ENCODE measurements at regions not wholly inside any gene's neighbourhood (a gene's known extent, or its start where the extent isn't known, plus 50 kb on each side); places are given as distances from the start of the nearest gene placed in this dataset.

GRCh38 chr2:31707992-31708391 lies 127.3 kb upstream of the SRD5A2 start:
- Histone ChIP-seq H3K4me1 (ENCODE audit: insufficient read depth, insufficient read length) (no peaks in the 10 kb centered on the region), H3K9me3 (ENCODE audit: insufficient read depth, low read length) (no peaks in the 10 kb centered on the region), H3K9ac (ENCODE audit: insufficient read length, low read depth) (no peak overlapping the region), H3K36me3 (ENCODE audit: insufficient read depth, insufficient read length, low read length) (no peaks in the 10 kb centered on the region), H3K27me3 (ENCODE audit: insufficient read depth, insufficient read length) (no peaks in the 10 kb centered on the region), H3K4me3 (ENCODE audit: insufficient read length, low read depth) (no peak overlapping the region)
- TF ChIP-seq SUZ12 (IDR thresholded peaks at IDR 0.05; ENCODE audit: extremely low read depth, insufficient read depth, insufficient read length), result no peak
- TF ChIP-seq ZNF274 (IDR thresholded peaks at IDR 0.05; ENCODE audit: low read depth, low read length), result no peak
- no peak for TF ChIP-seq YY1 (IDR thresholded peaks at IDR 0.05; ENCODE audit: insufficient read depth, insufficient read length)
- DNase-seq (ENCODE audit: low read depth, low spot score), result no peak

GRCh38 chr2:31704561-31705212 lies 123.9 kb upstream of the SRD5A2 start:
- H3K4me3 ChIP-seq (ENCODE audit: insufficient read length, low read depth), result no peak overlapping the region
- H3K36me3 ChIP-seq (ENCODE audit: insufficient read depth, insufficient read length, low read length), result no peaks in the 10 kb centered on the region
- DNase-seq (ENCODE audit: low read depth, low spot score), result no peak
- TF ChIP-seq SUZ12 (IDR thresholded peaks at IDR 0.05; ENCODE audit: extremely low read depth, insufficient read depth, insufficient read length) (no peak), YY1 (IDR thresholded peaks at IDR 0.05; ENCODE audit: insufficient read depth, insufficient read length) (no peak), ZNF274 (IDR thresholded peaks at IDR 0.05; ENCODE audit: low read depth, low read length) (no peak)
- no peaks in the 10 kb centered on the region for H3K27me3 ChIP-seq (ENCODE audit: insufficient read depth, insufficient read length)
- no peaks in the 10 kb centered on the region for H3K4me1 ChIP-seq (ENCODE audit: insufficient read depth, insufficient read length)
- H3K9ac ChIP-seq (ENCODE audit: insufficient read length, low read depth), result no peak overlapping the region
- no peaks in the 10 kb centered on the region for H3K9me3 ChIP-seq (ENCODE audit: insufficient read depth, low read length)

- DNase-seq (ENCODE audit: low read depth, low spot score), result no peak
- Histone ChIP-seq H3K27me3 (ENCODE audit: insufficient read depth, insufficient read length) (no peaks in the 10 kb centered on the region), H3K4me1 (ENCODE audit: insufficient read depth, insufficient read length) (no peaks in the 10 kb centered on the region), H3K9me3 (ENCODE audit: insufficient read depth, low read length) (no peaks in the 10 kb centered on the region), H3K9ac (ENCODE audit: insufficient read length, low read depth) (no peak overlapping the region), H3K4me3 (ENCODE audit: insufficient read length, low read depth) (no peak overlapping the region), H3K36me3 (ENCODE audit: insufficient read depth, insufficient read length, low read length) (no peaks in the 10 kb centered on the region)
- no peak for TF ChIP-seq SUZ12 (IDR thresholded peaks at IDR 0.05; ENCODE audit: extremely low read depth, insufficient read depth, insufficient read length)
- no peak for TF ChIP-seq ZNF274 (IDR thresholded peaks at IDR 0.05; ENCODE audit: low read depth, low read length)
- no peak for TF ChIP-seq YY1 (IDR thresholded peaks at IDR 0.05; ENCODE audit: insufficient read depth, insufficient read length)
These were observed 122.5 kb upstream of the SRD5A2 start for GRCh38 chr2:31703253-31703652.

- H3K27me3 ChIP-seq (ENCODE audit: insufficient read depth, insufficient read length), result no peaks in the 10 kb centered on the region
- H3K4me3 ChIP-seq (ENCODE audit: insufficient read length, low read depth), result no peak overlapping the region
- DNase-seq (ENCODE audit: low read depth, low spot score), result no peak
- H3K36me3 ChIP-seq (ENCODE audit: insufficient read depth, insufficient read length, low read length), result no peaks in the 10 kb centered on the region
- no peaks in the 10 kb centered on the region for H3K4me1 ChIP-seq (ENCODE audit: insufficient read depth, insufficient read length)
- H3K9ac ChIP-seq (ENCODE audit: insufficient read length, low read depth), result no peak overlapping the region
- TF ChIP-seq ZNF274 (IDR thresholded peaks at IDR 0.05; ENCODE audit: low read depth, low read length) (no peak), SUZ12 (IDR thresholded peaks at IDR 0.05; ENCODE audit: extremely low read depth, insufficient read depth, insufficient read length) (no peak), YY1 (IDR thresholded peaks at IDR 0.05; ENCODE audit: insufficient read depth, insufficient read length) (no peak)
- H3K9me3 ChIP-seq (ENCODE audit: insufficient read depth, low read length), result peaks cover 26% of the 10 kb centered on the region
These were observed 118.0 kb upstream of the SRD5A2 start for GRCh38 chr2:31698722-31699121.

GRCh38 chr2:31696068-31696467 lies 115.3 kb upstream of the SRD5A2 start:
- Histone ChIP-seq H3K27me3 (ENCODE audit: insufficient read depth, insufficient read length) (no peaks in the 10 kb centered on the region), H3K9ac (ENCODE audit: insufficient read length, low read depth) (no peak overlapping the region), H3K36me3 (ENCODE audit: insufficient read depth, insufficient read length, low read length) (no peaks in the 10 kb centered on the region), H3K9me3 (ENCODE audit: insufficient read depth, low read length) (peaks cover 52% of the 10 kb centered on the region), H3K4me3 (ENCODE audit: insufficient read length, low read depth) (no peak overlapping the region), H3K4me1 (ENCODE audit: insufficient read depth, insufficient read length) (no peaks in the 10 kb centered on the region)
- no peak for TF ChIP-seq YY1 (IDR thresholded peaks at IDR 0.05; ENCODE audit: insufficient read depth, insufficient read length)
- no peak for TF ChIP-seq SUZ12 (IDR thresholded peaks at IDR 0.05; ENCODE audit: extremely low read depth, insufficient read depth, insufficient read length)
- no peak for TF ChIP-seq ZNF274 (IDR thresholded peaks at IDR 0.05; ENCODE audit: low read depth, low read length)
- no peak for DNase-seq (ENCODE audit: low read depth, low spot score)

GRCh38 chr2:31694444-31694843 lies 113.7 kb upstream of the SRD5A2 start:
- no peaks in the 10 kb centered on the region for H3K4me1 ChIP-seq (ENCODE audit: insufficient read depth, insufficient read length)
- peaks cover 58% of the 10 kb centered on the region for H3K9me3 ChIP-seq (ENCODE audit: insufficient read depth, low read length)
- H3K4me3 ChIP-seq (ENCODE audit: insufficient read length, low read depth), result no peak overlapping the region
- DNase-seq (ENCODE audit: low read depth, low spot score), result no peak
- no peaks in the 10 kb centered on the region for H3K27me3 ChIP-seq (ENCODE audit: insufficient read depth, insufficient read length)
- H3K36me3 ChIP-seq (ENCODE audit: insufficient read depth, insufficient read length, low read length), result no peaks in the 10 kb centered on the region
- TF ChIP-seq YY1 (IDR thresholded peaks at IDR 0.05; ENCODE audit: insufficient read depth, insufficient read length) (no peak), ZNF274 (IDR thresholded peaks at IDR 0.05; ENCODE audit: low read depth, low read length) (no peak), SUZ12 (IDR thresholded peaks at IDR 0.05; ENCODE audit: extremely low read depth, insufficient read depth, insufficient read length) (no peak)
- H3K9ac ChIP-seq (ENCODE audit: insufficient read length, low read depth), result no peak overlapping the region

GRCh38 chr2:31693882-31694281 lies 113.1 kb upstream of the SRD5A2 start:
- no peak for DNase-seq (ENCODE audit: low read depth, low spot score)
- Histone ChIP-seq H3K4me3 (ENCODE audit: insufficient read length, low read depth) (no peak overlapping the region), H3K27me3 (ENCODE audit: insufficient read depth, insufficient read length) (no peaks in the 10 kb centered on the region), H3K9ac (ENCODE audit: insufficient read length, low read depth) (no peak overlapping the region), H3K36me3 (ENCODE audit: insufficient read depth, insufficient read length, low read length) (no peaks in the 10 kb centered on the region), H3K4me1 (ENCODE audit: insufficient read depth, insufficient read length) (no peaks in the 10 kb centered on the region), H3K9me3 (ENCODE audit: insufficient read depth, low read length) (peaks cover 58% of the 10 kb centered on the region)
- TF ChIP-seq SUZ12 (IDR thresholded peaks at IDR 0.05; ENCODE audit: extremely low read depth, insufficient read depth, insufficient read length) (no peak), ZNF274 (IDR thresholded peaks at IDR 0.05; ENCODE audit: low read depth, low read length) (no peak), YY1 (IDR thresholded peaks at IDR 0.05; ENCODE audit: insufficient read depth, insufficient read length) (no peak)

Measured in NT2/D1 (cell line).